Stimulated activated CD4-positive, alpha-beta T cell treated with anti-CD3 and anti-CD28 coated beads, Interleukin-12 subunit alpha, Interleukin-12 subunit beta, amount 100 ng/mL, for 4 hours (primary cell): ENCODE measurements at regions not wholly inside any gene's neighbourhood (a gene's known extent, or its start where the extent isn't known, plus 50 kb on each side); places are given as distances from the start of the nearest gene placed in this dataset.

Experiments
- DNase-seq: peaks from one replicate; pipeline ENCODE4 v3.0.0-alpha.2; 2020

GRCh38 chrX:4841216-4841745, 1127.8 kb upstream of the PRKX start:
- DNase-seq, result no peak

GRCh38 chrX:4831574-4831973, 1118.1 kb upstream of the PRKX start:
- DNase-seq, result no peak

- DNase-seq, result no peak
Measured at GRCh38 chrX:4830880-4831557, 1117.6 kb upstream of the PRKX start.

GRCh38 chrX:4825550-4825949, 1112.1 kb upstream of the PRKX start:
- no peak for DNase-seq

GRCh38 chrX:4809571-4809970, 1096.1 kb upstream of the PRKX start:
- DNase-seq, result no peak

GRCh38 chrX:4805502-4805901, 1092.1 kb upstream of the PRKX start:
- no peak for DNase-seq

- no peak for DNase-seq
Measured at GRCh38 chrX:4800756-4801155, 1087.3 kb upstream of the PRKX start.

- no peak for DNase-seq
Measured at GRCh38 chrX:4787971-4788370, 1074.5 kb upstream of the PRKX start.

- DNase-seq, result no peak
Measured at GRCh38 chrX:4764888-4765287, 1051.4 kb upstream of the PRKX start.

- DNase-seq, result no peak
Measured at GRCh38 chrX:4762196-4762595, 1048.7 kb upstream of the PRKX start.

GRCh38 chrX:4754878-4755604, 1041.6 kb upstream of the PRKX start:
- no peak for DNase-seq

GRCh38 chrX:4741024-4741423, 1027.6 kb upstream of the PRKX start:
- DNase-seq, result no peak

GRCh38 chrX:4735299-4735698, 1021.9 kb upstream of the PRKX start:
- DNase-seq, result no peak

- no peak for DNase-seq
Measured at GRCh38 chrX:4710618-4711433, 997.4 kb upstream of the PRKX start.

GRCh38 chrX:4708970-4709760, 995.7 kb upstream of the PRKX start:
- no peak for DNase-seq

GRCh38 chrX:4706961-4707360, 993.5 kb upstream of the PRKX start:
- no peak for DNase-seq

- DNase-seq, result no peak
Measured at GRCh38 chrX:4690521-4690920, 977.1 kb upstream of the PRKX start.

GRCh38 chrX:4682636-4683035, 969.2 kb upstream of the PRKX start:
- DNase-seq, result no peak

GRCh38 chrX:4675686-4676300, 962.3 kb upstream of the PRKX start:
- DNase-seq, result no peak

GRCh38 chrX:4674028-4674782, 960.8 kb upstream of the PRKX start:
- no peak for DNase-seq

- DNase-seq, result no peak
Measured at GRCh38 chrX:4671344-4671743, 957.9 kb upstream of the PRKX start.

GRCh38 chrX:4670606-4671005, 957.2 kb upstream of the PRKX start:
- DNase-seq, result no peak
